HCT116 (cell line): ENCODE measurements at regions not wholly inside any gene's neighbourhood (a gene's known extent, or its start where the extent isn't known, plus 50 kb on each side); places are given as distances from the start of the nearest gene placed in this dataset.
A peak's percentile ranks its signal among the peaks of the same experiment; 100 is the strongest.

Experiments used
- ATAC-seq: fragments of 200-7000 bp; cut with Tn5 transposase; 2 replicates; pipeline ENCODE4 v1.9.1; 2020; ENCODE audit warnings: mild to moderate bottlenecking, moderate library complexity
- BruUV-seq: library from RNA; stranded (reverse); fragments of 400-500 nt; replicated peaks from 2 replicates; lab custom pipeline; 2021; lab: Mats Ljungman, UMichigan
- CTCF ChIA-PET: fragments of 300-600 bp; sonication (Branson Sonifier 250); formaldehyde crosslinking; loops from one replicate; lab custom pipeline; 2021; ENCODE audit warnings: antibody characterized with exemption; lab: Charles Lee
- POLR2A ChIA-PET: fragments of 300-600, 350-600 bp; sonication (Branson Sonifier 250); formaldehyde crosslinking; loops from one replicate; lab custom pipeline; 2021; ENCODE audit warnings: antibody characterized with exemption; lab: Charles Lee
- RAD21 ChIA-PET, 2 experiments: fragments of 300-600 bp; sonication (Branson Sonifier 250); formaldehyde crosslinking; loops; one replicate each; lab custom pipeline; 2023; ENCODE audit warnings: low total read pairs in 2 of 2; ENCODE audit not compliant: uncharacterized antibody in 2 of 2, unreplicated experiment in 2 of 2, low non-redundant PET in 1 of 2; lab: Charles Lee
- DNase-seq: peaks from one replicate; pipeline ENCODE4 v3.0.0-alpha.2; 2010; ENCODE audit warnings: low read depth, low spot score
- H2AFZ ChIP-seq: fragments of 200-600 bp; shearing (Covaris generic), sonication (generic); 2 replicates; pipeline ENCODE4 v1.6.1; 2017; ENCODE audit warnings: low read depth, mixed run types, mixed read lengths, antibody characterized with exemption, low read length; ENCODE audit not compliant: poor library complexity, severe bottlenecking
- H3K27ac ChIP-seq: 2 replicates; pipeline ENCODE4 v1.5.1; 2012; ENCODE audit warnings: low read depth, low read length
- H3K27me3 ChIP-seq: fragments of 200-600 bp; sonication (generic); 2 replicates; pipeline ENCODE4 v1.6.1; 2016; ENCODE audit warnings: mixed run types, low read length, mixed read lengths; ENCODE audit not compliant: insufficient read depth
- H3K36me3 ChIP-seq, 2 experiments: fragments of 200-500 bp in 1 of 2; fragments of 200-600 bp in 1 of 2; sonication (Bioruptor generic) in 1 of 2; sonication (generic) in 1 of 2; 2 replicates each; pipeline versions ENCODE4 v1.5.1 to v1.6.1; 2014 to 2016; ENCODE audit warnings: low read length in 2 of 2, inconsistent platforms in 1 of 2, mixed read lengths in 1 of 2, mixed run types in 1 of 2; ENCODE audit not compliant: insufficient read depth in 2 of 2, control insufficient read depth in 1 of 2
- H3K4me1 ChIP-seq, 2 experiments: fragments of 200-600 bp in 1 of 2; sonication (generic) in 1 of 2; 2 replicates each; pipeline versions ENCODE4 v1.5.1 to v1.6.1; 2012 to 2017; ENCODE audit warnings: low read length in 2 of 2, inconsistent platforms in 1 of 2, mild to moderate bottlenecking in 1 of 2, mixed read lengths in 1 of 2, mixed run types in 1 of 2, moderate library complexity in 1 of 2; ENCODE audit not compliant: insufficient read depth in 2 of 2, control insufficient read depth in 1 of 2
- H3K4me2 ChIP-seq: fragments of 200-600 bp; sonication (generic); 2 replicates; pipeline ENCODE4 v1.6.1; 2017; ENCODE audit warnings: mixed run types, low read length, mixed read lengths
- H3K4me3 ChIP-seq, 2 experiments: fragments of 200-600 bp in 1 of 2; sonication (generic) in 1 of 2; replicated peaks in 1 of 2; 2 replicates each; pipeline ENCODE4 v1.5.1; 2011 to 2016; ENCODE audit warnings: low read length in 2 of 2, control low read depth in 1 of 2, low read depth in 1 of 2, mild to moderate bottlenecking in 1 of 2, mixed read lengths in 1 of 2, mixed run types in 1 of 2
- H3K79me2 ChIP-seq: fragments of 200-600 bp; sonication (generic); 2 replicates; pipeline ENCODE4 v1.6.1; 2017; ENCODE audit warnings: mild to moderate bottlenecking, mixed run types, low read length, moderate library complexity, mixed read lengths; ENCODE audit not compliant: insufficient read depth
- H3K9ac ChIP-seq: fragments of 200-600 bp; sonication (generic); 2 replicates; pipeline ENCODE4 v1.6.1; 2016; ENCODE audit warnings: low read length, mixed read lengths
- H3K9me2 ChIP-seq: fragments of 200-600 bp; sonication (generic), shearing (Covaris generic); 2 replicates; pipeline ENCODE4 v1.6.1; 2017; ENCODE audit warnings: mixed run types, mild to moderate bottlenecking, moderate library complexity; ENCODE audit not compliant: insufficient read depth
- H3K9me3 ChIP-seq, 2 experiments: fragments of 200-500 bp in 1 of 2; fragments of 200-600 bp in 1 of 2; sonication (Bioruptor generic) in 1 of 2; sonication (generic) in 1 of 2; 2 replicates each; pipeline ENCODE4 v1.6.1; 2014 to 2017; ENCODE audit warnings: low read length in 2 of 2, mixed read lengths in 2 of 2, inconsistent platforms in 1 of 2, low read depth in 1 of 2, mild to moderate bottlenecking in 1 of 2, mixed run types in 1 of 2, moderate library complexity in 1 of 2; ENCODE audit not compliant: control insufficient read depth in 1 of 2, insufficient read depth in 1 of 2
- H4K20me1 ChIP-seq: fragments of 200-600 bp; sonication (generic), shearing (Covaris generic); 2 replicates; pipeline ENCODE4 v1.6.1; 2017; ENCODE audit warnings: mixed run types, mild to moderate bottlenecking, moderate library complexity; ENCODE audit not compliant: insufficient read depth
- ATF3 ChIP-seq: IDR thresholded peaks from 2 replicates; pipeline ENCODE4 v1.6.1; 2012
- CEBPB ChIP-seq: IDR thresholded peaks from 2 replicates; pipeline ENCODE4 v1.6.1; 2012; ENCODE audit warnings: low read depth
- CTCF ChIP-seq, 3 experiments: fragments of 200-600 bp in 1 of 3; sonication (generic) in 1 of 3; IDR thresholded peaks in 2 of 3; conservative IDR thresholded peaks in 1 of 3; 2 replicates each; pipeline ENCODE4 v1.5.1; 2012 to 2017; ENCODE audit warnings: low read depth in 2 of 3, low read length in 2 of 3, antibody characterized with exemption in 1 of 3, borderline replicate concordance in 1 of 3, control low read depth in 1 of 3, mild to moderate bottlenecking in 1 of 3, mixed read lengths in 1 of 3, mixed run types in 1 of 3, moderate library complexity in 1 of 3; ENCODE audit not compliant: insufficient read depth in 1 of 3
- EGR1 ChIP-seq: IDR thresholded peaks from 2 replicates; pipeline ENCODE4 v1.6.1; 2012; ENCODE audit warnings: low read depth
- ELF1 ChIP-seq: IDR thresholded peaks from 2 replicates; pipeline ENCODE4 v1.6.1; 2012; ENCODE audit warnings: low read depth, borderline replicate concordance
- EZH2 ChIP-seq: fragments of 200-600 bp; sonication (generic); IDR thresholded peaks from 2 replicates; pipeline ENCODE4 v1.6.1; 2017; ENCODE audit warnings: antibody characterized with exemption, mixed run types
- JUND ChIP-seq: IDR thresholded peaks from 2 replicates; pipeline ENCODE4 v1.6.1; 2012
- POLR2A ChIP-seq: IDR thresholded peaks from 2 replicates; pipeline ENCODE4 v1.7.0; 2011; ENCODE audit warnings: borderline replicate concordance; ENCODE audit not compliant: insufficient read depth, insufficient read length; ENCODE audit errors: extremely low read depth
- RAD21 ChIP-seq: IDR thresholded peaks from 2 replicates; pipeline ENCODE4 v1.6.1; 2012; ENCODE audit warnings: low read depth, mild to moderate bottlenecking
- intact Hi-C: fragments of 100-400 bp; cut with micrococcal nuclease; formaldehyde crosslinking; loops from 2 replicates; pipeline ENCODE4 v1.10.0; 2022

GRCh38 chr2:56077359-56077915, 106.4 kb upstream of the CCDC85A start:
- no peak overlapping the region for H2AFZ ChIP-seq
- no peaks in the 10 kb centered on the region for H3K4me1 ChIP-seq
- ATAC-seq (peak; percentile 74), DNase-seq (peak; percentile 39)
- no peak overlapping the region for H3K4me2 ChIP-seq
- no peaks in the 10 kb centered on the region for H4K20me1 ChIP-seq
- no peaks in the 10 kb centered on the region for H3K9me3 ChIP-seq
- ChIA-PET CTCF (interaction anchor here (0.5 to 3.0 kb wide), 10 partner anchors 12 to 1440 kb away, joined by 3 to 23 read pairs (median 5); no protein-coding TSS in a partner anchor), POLR2A (no interaction called here), RAD21 (no interaction called here)
- intact Hi-C loops: loop anchor here (1.0 to 5.0 kb wide), 2 partner anchors 55 to 1440 kb away; no protein-coding TSS in a partner anchor
- no peak overlapping the region for H3K9ac ChIP-seq
- H3K79me2 ChIP-seq: no peaks in the 10 kb centered on the region
- no TSS peak for BruUV-seq
- TF ChIP-seq JUND (no peak), POLR2A (no peak), ATF3 (no peak), CTCF (IDR thresholded peaks at IDR 0.05 in 2 of 3, conservative IDR thresholded peaks at IDR 0.05 in 1 of 3; ENCODE audit: borderline replicate concordance in 1 of 3, insufficient read depth in 1 of 3, low read depth in 2 of 3, low read length in 2 of 3) (peak; percentile 40 to 76 (median 75); a peak in 5 of 6 replicates), ELF1 (no peak), RAD21 (peak; percentile 50), EGR1 (no peak), EZH2 (no peak), CEBPB (no peak)
- H3K27ac ChIP-seq: no peak overlapping the region
- H3K4me3 ChIP-seq: no peak overlapping the region
- no peaks in the 10 kb centered on the region for H3K36me3 ChIP-seq
- H3K27me3 ChIP-seq: 0 out of 2 replicates have a peak, but pooled peaks cover 4% of the 10 kb centered on the region
- no peaks in the 10 kb centered on the region for H3K9me2 ChIP-seq
